Activated naive CD4-positive, alpha-beta T cell treated with anti-CD3 and anti-CD28 coated beads, Interleukin-2, amount 10 ng/mL, durations not matched to agents 7 days and 5 days (primary cell): ENCODE measurements at regions not wholly inside any gene's neighbourhood (a gene's known extent, or its start where the extent isn't known, plus 50 kb on each side); places are given as distances from the start of the nearest gene placed in this dataset.
A peak's percentile ranks its signal among the peaks of the same experiment; 100 is the strongest.

ENCODE experiments used
- CTCF ChIA-PET: fragments of 350-600 bp; sonication (Branson Sonifier 250); formaldehyde crosslinking; loops from one replicate; lab custom pipeline; 2021; ENCODE audit warnings: antibody characterized with exemption; lab: Charles Lee
- DNase-seq: peaks from one replicate; pipeline ENCODE4 v3.0.0-alpha.2; 2020
- H3K27ac Mint-ChIP-seq: one replicate; pipeline ENCODE4 v1.8.0; 2021; ENCODE audit warnings: mild to moderate bottlenecking, moderate library complexity, mixed read lengths
- H3K27me3 Mint-ChIP-seq: one replicate; pipeline ENCODE4 v1.8.0; 2021; ENCODE audit warnings: mild to moderate bottlenecking, mixed read lengths
- H3K36me3 Mint-ChIP-seq: one replicate; pipeline ENCODE4 v1.8.0; 2021; ENCODE audit warnings: mixed read lengths
- H3K4me1 Mint-ChIP-seq: one replicate; pipeline ENCODE4 v1.8.0; 2021; ENCODE audit warnings: mixed read lengths
- H3K4me3 Mint-ChIP-seq: one replicate; pipeline ENCODE4 v1.8.0; 2021; ENCODE audit warnings: mild to moderate bottlenecking, moderate library complexity, mixed read lengths
- H3K9me3 Mint-ChIP-seq: one replicate; pipeline ENCODE4 v1.8.0; 2021; ENCODE audit warnings: mixed read lengths

- Mint-ChIP-seq H3K36me3 (no peaks in the 10 kb centered on the region), H3K4me3 (no peak overlapping the region), H3K27me3 (peaks cover 9% of the 10 kb centered on the region), H3K4me1 (peaks cover 15% of the 10 kb centered on the region), H3K9me3 (no peaks in the 10 kb centered on the region), H3K27ac (no peak overlapping the region)
- no peak for DNase-seq
- CTCF ChIA-PET: no interaction called here
Observed at GRCh38 chr6:150670311-150670710, 70.6 kb downstream of the PLEKHG1 start.

GRCh38 chr6:150672800-150673199 is 73.1 kb downstream of the PLEKHG1 start:
- no peak overlapping the region for H3K4me3 Mint-ChIP-seq
- H3K9me3 Mint-ChIP-seq: no peaks in the 10 kb centered on the region
- H3K4me1 Mint-ChIP-seq: peaks cover 12% of the 10 kb centered on the region
- H3K27ac Mint-ChIP-seq: no peak overlapping the region
- DNase-seq: no peak
- H3K27me3 Mint-ChIP-seq: peaks cover 9% of the 10 kb centered on the region
- H3K36me3 Mint-ChIP-seq: no peaks in the 10 kb centered on the region
- CTCF ChIA-PET: no interaction called here

- H3K4me3 Mint-ChIP-seq: no peak overlapping the region
- peaks cover 12% of the 10 kb centered on the region for H3K4me1 Mint-ChIP-seq
- DNase-seq: no peak
- no peaks in the 10 kb centered on the region for H3K36me3 Mint-ChIP-seq
- H3K27ac Mint-ChIP-seq: no peak overlapping the region
- CTCF ChIA-PET: interaction anchor here (0.8 kb wide), 1 partner anchor 256 kb away, joined by 3 read pairs; no protein-coding TSS in a partner anchor
- peaks cover 9% of the 10 kb centered on the region for H3K27me3 Mint-ChIP-seq
- H3K9me3 Mint-ChIP-seq: no peaks in the 10 kb centered on the region
Observed at GRCh38 chr6:150673720-150674346, 74.1 kb downstream of the PLEKHG1 start.

GRCh38 chr6:150676344-150676743 is 76.7 kb downstream of the PLEKHG1 start:
- no peak overlapping the region for H3K27ac Mint-ChIP-seq
- no peak overlapping the region for H3K4me3 Mint-ChIP-seq
- DNase-seq: no peak
- no peaks in the 10 kb centered on the region for H3K36me3 Mint-ChIP-seq
- H3K9me3 Mint-ChIP-seq: no peaks in the 10 kb centered on the region
- peaks cover 9% of the 10 kb centered on the region for H3K27me3 Mint-ChIP-seq
- CTCF ChIA-PET: no interaction called here
- H3K4me1 Mint-ChIP-seq: peaks cover 12% of the 10 kb centered on the region

- Mint-ChIP-seq H3K9me3 (no peaks in the 10 kb centered on the region), H3K36me3 (no peaks in the 10 kb centered on the region), H3K4me1 (peaks cover 12% of the 10 kb centered on the region), H3K27me3 (peaks cover 5% of the 10 kb centered on the region), H3K4me3 (no peak overlapping the region), H3K27ac (no peak overlapping the region)
- CTCF ChIA-PET: no interaction called here
- no peak for DNase-seq
Observed at GRCh38 chr6:150676772-150677171, 77.1 kb downstream of the PLEKHG1 start.

- Mint-ChIP-seq H3K4me3 (no peak overlapping the region), H3K36me3 (no peaks in the 10 kb centered on the region), H3K27me3 (peaks cover 6% of the 10 kb centered on the region), H3K27ac (no peak overlapping the region), H3K9me3 (no peaks in the 10 kb centered on the region), H3K4me1 (peaks cover 11% of the 10 kb centered on the region)
- DNase-seq: no peak
- CTCF ChIA-PET: no interaction called here
Observed at GRCh38 chr6:150680510-150680909, 80.8 kb downstream of the PLEKHG1 start.

DNA sequence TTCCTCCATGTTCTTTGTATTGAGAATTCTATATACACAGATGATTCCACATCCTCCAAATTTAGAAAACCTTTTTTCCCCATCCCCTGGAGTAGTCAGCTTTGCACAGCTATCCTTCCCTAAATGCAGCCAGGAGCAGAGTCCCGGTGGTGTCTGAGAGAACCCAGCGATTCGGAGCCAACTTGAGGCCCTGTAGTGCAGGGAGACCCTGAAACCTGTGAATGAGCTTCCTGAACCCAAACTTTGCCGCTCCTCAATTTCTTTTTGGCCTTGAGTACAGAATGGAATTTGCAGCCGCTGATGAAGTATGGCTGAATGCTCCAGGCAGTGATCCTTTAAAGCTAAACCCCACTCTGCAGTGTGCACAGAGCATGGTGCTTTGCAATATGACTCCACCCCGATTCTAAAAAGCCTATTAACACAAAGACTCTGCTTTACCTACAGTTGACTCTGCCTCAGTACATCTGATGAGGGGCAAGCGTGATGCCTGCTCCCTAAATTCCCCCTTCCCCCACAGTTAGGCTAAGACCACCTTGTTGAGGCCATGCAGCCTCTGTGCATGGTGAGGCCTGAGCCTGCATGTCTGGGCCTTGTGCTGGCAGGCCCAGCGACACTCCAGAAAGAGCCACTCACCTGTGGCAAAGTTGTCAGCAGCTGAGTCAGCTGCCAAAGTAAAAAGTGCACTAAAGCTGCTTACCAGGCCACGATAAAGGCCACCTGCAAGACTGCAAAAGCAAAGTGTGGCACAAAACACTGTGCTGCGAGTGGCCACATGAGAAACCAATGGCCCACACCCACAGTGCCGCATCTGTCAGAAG is 82.1 kb downstream of the PLEKHG1 start:
- no peaks in the 10 kb centered on the region for H3K36me3 Mint-ChIP-seq
- no peaks in the 10 kb centered on the region for H3K9me3 Mint-ChIP-seq
- CTCF ChIA-PET: interaction anchor here (0.6 kb wide), 1 partner anchor 112 kb away, joined by 3 read pairs; no protein-coding TSS in a partner anchor
- H3K27me3 Mint-ChIP-seq: peaks cover 9% of the 10 kb centered on the region
- H3K4me1 Mint-ChIP-seq: peaks cover 11% of the 10 kb centered on the region
- no peak for DNase-seq
- H3K4me3 Mint-ChIP-seq: no peak overlapping the region
- H3K27ac Mint-ChIP-seq: no peak overlapping the region

GRCh38 chr6:150683320-150683719 is 83.6 kb downstream of the PLEKHG1 start:
- DNase-seq: no peak
- CTCF ChIA-PET: no interaction called here
- peaks cover 11% of the 10 kb centered on the region for H3K4me1 Mint-ChIP-seq
- peaks cover 9% of the 10 kb centered on the region for H3K27me3 Mint-ChIP-seq
- no peaks in the 10 kb centered on the region for H3K9me3 Mint-ChIP-seq
- H3K36me3 Mint-ChIP-seq: no peaks in the 10 kb centered on the region
- H3K27ac Mint-ChIP-seq: no peak overlapping the region
- H3K4me3 Mint-ChIP-seq: no peak overlapping the region

DNA sequence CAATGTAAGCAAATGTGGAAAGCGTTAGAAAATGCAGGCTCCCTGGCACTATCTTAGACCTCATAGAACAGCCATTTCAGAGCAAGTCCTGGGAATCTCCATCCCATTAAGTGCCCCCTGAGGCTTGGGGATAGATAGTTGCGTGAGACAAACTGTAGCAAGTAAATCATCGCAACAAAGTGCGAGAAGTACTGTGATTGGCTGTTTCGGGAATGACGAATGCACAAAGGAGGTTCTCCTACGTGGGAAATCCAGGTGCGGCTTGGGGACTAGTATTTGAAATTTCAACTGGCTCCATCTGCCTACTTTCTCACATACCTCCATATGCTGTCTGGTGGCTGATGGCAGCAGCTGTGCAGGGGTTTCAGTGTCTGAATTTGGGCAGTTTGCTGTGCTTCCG is 84.5 kb downstream of the PLEKHG1 start:
- Mint-ChIP-seq H3K36me3 (no peaks in the 10 kb centered on the region), H3K9me3 (no peaks in the 10 kb centered on the region), H3K27me3 (peaks cover 9% of the 10 kb centered on the region), H3K4me3 (no peak overlapping the region), H3K4me1 (peaks cover 11% of the 10 kb centered on the region), H3K27ac (no peak overlapping the region)
- CTCF ChIA-PET: no interaction called here
- DNase-seq: no peak

GRCh38 chr6:150684714-150685459 is 85.2 kb downstream of the PLEKHG1 start:
- Mint-ChIP-seq H3K9me3 (no peaks in the 10 kb centered on the region), H3K36me3 (no peaks in the 10 kb centered on the region), H3K4me3 (no peak overlapping the region), H3K27ac (no peak overlapping the region), H3K4me1 (peaks cover 11% of the 10 kb centered on the region), H3K27me3 (peaks cover 9% of the 10 kb centered on the region)
- CTCF ChIA-PET: interaction anchor here (1.0 to 1.8 kb wide), 5 partner anchors 11 to 117 kb away, joined by 3 to 9 read pairs (median 3); no protein-coding TSS in a partner anchor
- DNase-seq: no peak

- no peaks in the 10 kb centered on the region for H3K36me3 Mint-ChIP-seq
- H3K27me3 Mint-ChIP-seq: peaks cover 13% of the 10 kb centered on the region
- H3K4me1 Mint-ChIP-seq: peaks cover 11% of the 10 kb centered on the region
- no peak overlapping the region for H3K27ac Mint-ChIP-seq
- H3K9me3 Mint-ChIP-seq: no peaks in the 10 kb centered on the region
- CTCF ChIA-PET: interaction anchor here (0.7 to 2.0 kb wide), 10 partner anchors 10 to 130 kb away, joined by 3 to 12 read pairs (median 4); no protein-coding TSS in a partner anchor
- H3K4me3 Mint-ChIP-seq: no peak overlapping the region
- DNase-seq: peak; percentile 52
Observed at GRCh38 chr6:150685860-150686259, 86.2 kb downstream of the PLEKHG1 start.

DNA sequence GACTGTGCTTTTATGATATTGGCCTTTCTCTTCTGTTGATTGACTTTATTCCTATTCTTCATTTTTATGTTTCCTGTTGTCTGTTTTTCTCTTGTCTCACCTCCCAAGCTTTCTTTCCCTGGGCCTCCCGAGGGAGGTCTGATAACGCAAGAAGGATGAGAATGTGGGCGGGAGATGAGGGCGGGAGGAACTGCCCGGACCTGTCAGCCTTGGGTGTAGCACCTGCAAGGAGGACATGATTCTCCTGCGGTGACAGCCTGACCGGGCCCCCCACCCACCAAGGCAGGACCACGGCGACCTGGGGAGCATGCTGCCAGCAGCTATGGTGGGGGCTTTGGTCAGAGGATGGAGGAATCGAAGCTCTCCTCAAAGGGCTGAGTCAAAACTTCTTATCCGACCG is 86.9 kb downstream of the PLEKHG1 start:
- H3K27me3 Mint-ChIP-seq: peaks cover 13% of the 10 kb centered on the region
- H3K27ac Mint-ChIP-seq: no peak overlapping the region
- H3K9me3 Mint-ChIP-seq: no peaks in the 10 kb centered on the region
- DNase-seq: no peak
- H3K4me1 Mint-ChIP-seq: peaks cover 11% of the 10 kb centered on the region
- H3K36me3 Mint-ChIP-seq: no peaks in the 10 kb centered on the region
- no peak overlapping the region for H3K4me3 Mint-ChIP-seq
- CTCF ChIA-PET: interaction anchor here (0.7 to 2.0 kb wide), 9 partner anchors 9 to 130 kb away, joined by 3 to 12 read pairs (median 4); no protein-coding TSS in a partner anchor

DNA sequence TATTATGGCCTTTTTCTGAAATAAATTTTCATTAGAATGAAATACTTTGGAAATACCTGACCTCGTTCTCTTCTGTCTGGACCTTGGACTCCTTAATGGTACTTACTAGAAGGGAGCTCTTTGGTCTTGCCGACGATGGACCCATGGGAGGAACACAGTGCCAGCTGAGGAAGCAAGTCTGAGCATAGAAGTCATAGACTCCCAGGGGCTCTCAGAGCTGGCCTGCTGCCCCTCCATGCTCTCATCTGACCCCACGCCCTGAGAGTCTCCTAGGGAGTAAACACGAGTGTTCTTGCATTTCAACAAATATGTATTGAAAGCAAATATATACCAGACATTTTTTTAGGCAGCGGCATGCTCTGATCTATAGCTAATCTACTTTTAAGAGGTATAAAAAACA is 87.8 kb downstream of the PLEKHG1 start:
- H3K27me3 Mint-ChIP-seq: peaks cover 13% of the 10 kb centered on the region
- no peak overlapping the region for H3K4me3 Mint-ChIP-seq
- no peaks in the 10 kb centered on the region for H3K9me3 Mint-ChIP-seq
- H3K36me3 Mint-ChIP-seq: no peaks in the 10 kb centered on the region
- DNase-seq: no peak
- CTCF ChIA-PET: interaction anchor here (1.0 to 2.0 kb wide), 3 partner anchors 12 to 129 kb away, joined by 3 to 12 read pairs (median 4); no protein-coding TSS in a partner anchor
- H3K4me1 Mint-ChIP-seq: peaks cover 11% of the 10 kb centered on the region
- H3K27ac Mint-ChIP-seq: no peak overlapping the region
